CD4-positive, alpha-beta T cell treated with Interferon alpha-2 for 1 hour (primary cell): ENCODE measurements at regions not wholly inside any gene's neighbourhood (a gene's known extent, or its start where the extent isn't known, plus 50 kb on each side); places are given as distances from the start of the nearest gene placed in this dataset.
A peak's percentile ranks its signal among the peaks of the same experiment; 100 is the strongest.

Experiments used
- DNase-seq, 2 donors: peaks; one replicate each; pipeline ENCODE4 v3.0.0-alpha.2; 2020 to 2022

DNA sequence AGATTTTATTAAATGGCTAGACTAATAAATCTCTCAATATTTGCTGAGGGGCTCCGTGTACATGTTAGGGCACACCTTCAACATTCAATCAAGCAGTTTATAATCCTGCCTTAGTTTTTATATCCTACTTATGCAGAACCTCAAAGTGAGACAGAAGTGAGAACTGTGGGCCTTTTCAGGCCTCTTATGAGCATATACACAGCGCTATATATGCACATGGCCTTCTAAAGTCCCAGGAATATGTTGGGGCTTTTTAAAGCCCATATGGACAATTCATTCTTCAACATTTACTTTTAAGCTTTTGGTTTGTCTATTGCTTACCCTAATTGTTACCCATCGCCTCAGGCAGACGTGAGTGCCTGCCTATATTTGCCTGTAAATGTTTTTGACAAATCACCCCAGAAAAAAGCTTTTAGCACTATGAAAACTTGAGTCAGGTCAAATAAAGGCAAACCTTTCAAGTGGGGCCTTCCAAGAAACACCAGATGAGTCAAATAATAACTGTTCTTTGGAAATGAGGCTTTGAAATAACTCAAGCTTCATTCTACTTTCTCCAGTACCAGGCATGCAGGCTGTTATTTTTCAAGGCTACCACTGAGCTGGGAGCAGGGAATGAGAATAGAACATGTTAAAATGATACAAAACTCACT is 58.2 kb downstream of the ESM1 start:
- no peak for DNase-seq

- DNase-seq: no peak
These were observed 60.9 kb downstream of the ESM1 start for GRCh38 chr5:54924487-54924886.

DNA sequence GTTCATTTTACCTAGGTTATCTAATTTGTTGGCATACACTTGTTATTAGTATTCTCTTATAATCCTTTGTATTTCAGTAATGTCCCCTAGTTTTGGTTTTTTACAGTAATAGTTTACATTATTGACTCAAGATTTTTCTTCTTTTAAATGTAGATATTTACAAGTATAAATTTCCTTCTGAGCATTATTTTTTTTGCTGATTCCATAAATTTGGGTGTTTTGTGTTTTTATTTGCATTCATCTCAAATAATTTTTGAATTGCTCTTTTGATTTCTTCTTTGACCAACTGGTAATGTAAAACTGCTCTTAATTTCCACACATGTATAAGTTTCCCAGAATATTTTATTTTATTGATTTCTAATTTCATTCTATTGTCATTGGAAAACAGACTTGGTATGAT is 68.1 kb downstream of the ESM1 start:
- no peak for DNase-seq

GRCh38 chr5:54915466-54916027 is 69.8 kb downstream of the ESM1 start:
- DNase-seq: no peak

GRCh38 chr5:54912021-54912420 is 73.4 kb downstream of the ESM1 start:
- no peak for DNase-seq

- DNase-seq: no peak
These were observed 75.2 kb downstream of the ESM1 start for GRCh38 chr5:54909911-54910870.

DNA sequence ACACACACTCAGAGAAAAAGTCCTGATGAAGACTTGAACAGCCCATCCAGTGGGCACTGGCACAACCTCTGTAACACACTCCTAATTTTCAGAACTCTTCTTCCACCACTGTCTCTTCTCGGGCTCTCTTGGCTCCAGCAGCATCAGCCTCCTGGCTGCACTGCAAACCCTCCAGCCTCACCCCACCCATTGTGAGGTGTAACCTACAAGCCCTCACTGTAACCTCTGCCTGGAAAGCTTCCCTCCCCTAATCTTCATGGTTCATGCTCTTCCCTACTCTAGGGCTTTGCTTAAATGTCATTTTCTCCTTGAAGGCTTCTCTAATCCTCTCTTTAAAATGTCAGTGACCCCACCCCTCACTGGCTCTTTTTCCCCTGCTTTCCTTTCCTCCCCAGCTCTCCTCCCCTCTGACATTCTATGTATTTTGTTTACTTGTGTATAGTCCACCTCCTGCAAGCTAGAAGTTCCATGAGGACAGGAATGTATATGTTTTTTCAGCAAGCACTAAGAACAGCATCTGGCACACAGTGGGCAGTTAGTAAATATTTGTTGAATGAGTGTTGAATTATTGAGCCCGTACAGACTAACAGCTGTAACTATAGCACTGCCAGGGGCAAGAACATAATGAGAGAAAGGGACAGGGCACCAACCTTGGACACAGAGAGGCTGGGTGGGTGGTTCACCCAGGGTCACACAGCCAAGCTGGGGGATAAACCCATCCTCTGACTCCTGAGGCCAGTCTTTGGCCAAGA is 76.4 kb downstream of the ESM1 start:
- no peak for DNase-seq

GRCh38 chr5:54905942-54906537 is 79.4 kb downstream of the ESM1 start:
- peak; percentile 50 to 69 for DNase-seq

GRCh38 chr5:54905246-54905795 is 80.1 kb downstream of the ESM1 start:
- no peak for DNase-seq

GRCh38 chr5:54904425-54904824 is 81.0 kb downstream of the ESM1 start:
- DNase-seq: no peak

- peak in 1 of 2 donors; percentile 48 for DNase-seq
These were observed 82.5 kb downstream of the ESM1 start for GRCh38 chr5:54902791-54903473.

DNA sequence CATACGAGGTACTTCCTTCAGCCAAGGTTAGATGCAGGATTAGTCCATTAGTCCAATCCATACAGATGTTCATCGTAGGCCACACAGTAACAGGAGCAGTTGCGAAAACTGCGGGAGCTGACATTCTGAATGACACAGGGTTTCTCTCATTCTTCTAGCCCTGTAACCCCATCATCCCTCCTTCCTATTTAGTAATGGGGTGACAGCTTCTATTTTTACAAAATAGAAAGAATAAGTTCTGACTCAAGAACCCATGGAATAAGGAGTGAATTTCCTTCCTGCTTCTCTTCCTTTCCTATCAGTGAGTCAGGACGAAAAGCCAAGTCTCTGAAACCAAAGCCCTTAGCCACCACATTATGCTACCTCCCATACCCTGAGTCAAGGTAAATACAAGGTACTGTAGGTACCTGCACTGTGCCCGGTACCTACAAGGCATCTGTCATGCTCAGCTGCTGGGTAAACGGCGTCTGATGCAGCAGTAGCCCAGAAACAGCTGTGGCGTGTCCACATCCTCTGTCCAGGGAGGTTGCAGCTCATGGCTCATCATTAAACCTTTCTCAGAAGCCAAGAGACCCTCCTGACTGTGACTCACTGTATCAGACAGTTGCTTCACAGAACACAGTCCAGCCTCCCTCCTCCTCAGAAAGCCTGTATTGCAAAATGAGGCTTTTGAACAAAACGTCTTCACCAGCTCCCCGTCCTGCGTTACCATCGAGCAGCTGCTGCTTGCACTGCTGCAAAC is 84.2 kb downstream of the ESM1 start:
- DNase-seq: no peak

GRCh38 chr5:54897001-54897400 is 88.4 kb downstream of the ESM1 start:
- no peak for DNase-seq

- peak in 1 of 2 donors; percentile 21 for DNase-seq
These were observed 89.5 kb downstream of the ESM1 start for GRCh38 chr5:54895816-54896341.

- DNase-seq: no peak
These were observed 90.2 kb downstream of the ESM1 start for GRCh38 chr5:54894957-54895815.

DNA sequence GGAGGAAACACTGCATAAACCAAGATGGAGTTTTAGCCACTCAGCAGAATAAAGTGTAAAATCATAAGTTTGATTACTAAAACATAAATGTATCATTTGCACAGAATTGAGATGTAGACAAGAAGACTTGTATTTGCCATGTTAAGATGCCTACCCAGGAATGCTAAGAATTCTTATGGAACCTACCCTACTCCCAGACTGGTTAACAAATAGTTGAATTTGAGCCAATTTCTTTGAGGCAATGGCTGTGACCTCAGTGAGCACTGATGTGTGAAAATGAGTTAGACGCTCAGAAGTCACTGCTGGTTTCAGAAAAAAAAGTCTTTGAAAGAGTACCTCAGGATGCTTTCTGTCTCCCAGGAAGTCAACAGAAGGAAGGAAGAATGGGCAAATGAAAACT is 95.6 kb downstream of the ESM1 start:
- no peak for DNase-seq

DNA sequence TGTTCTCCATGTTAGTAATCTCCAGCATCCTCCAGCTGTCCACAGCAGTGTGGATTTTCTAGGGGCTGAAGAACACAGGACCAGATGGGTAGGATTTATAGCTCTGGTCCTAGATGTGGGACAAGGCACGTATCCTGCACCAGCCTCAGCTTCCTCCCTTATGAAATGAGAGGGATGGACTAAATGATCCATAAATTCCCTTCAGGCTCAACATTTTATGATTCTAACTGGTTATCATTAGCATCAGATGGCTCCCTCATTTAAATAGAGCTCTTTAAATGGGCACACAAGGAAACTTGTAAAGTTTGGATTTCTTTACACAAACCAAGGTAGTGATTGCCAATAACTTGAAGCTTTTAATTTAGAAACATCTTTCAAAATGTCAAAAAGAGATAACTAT is 97.7 kb downstream of the ESM1 start:
- no peak for DNase-seq

GRCh38 chr5:54886866-54887265 is 98.5 kb downstream of the ESM1 start:
- DNase-seq: no peak

- DNase-seq: no peak
These were observed 99.8 kb downstream of the ESM1 start for GRCh38 chr5:54885636-54886035.

- DNase-seq: no peak
These were observed 101.2 kb downstream of the ESM1 start for GRCh38 chr5:54884195-54884536.
